ENCODE measurements at regions not wholly inside any gene's neighbourhood (a gene's known extent, or its start where the extent isn't known, plus 50 kb on each side); places are given as distances from the start of the nearest gene placed in this dataset.
A peak's percentile ranks its signal among the peaks of the same experiment; 100 is the strongest.

- peaks cover 13% of the 10 kb centered on the region for H3K9me3 ChIP-seq
- H3K4me1 ChIP-seq: peaks cover 60% of the 10 kb centered on the region
- peak overlapping the region; percentile 89 for H3K4me2 ChIP-seq
- no peaks in the 10 kb centered on the region for H3K27me3 ChIP-seq
- H3K4me3 ChIP-seq: no peak overlapping the region
- TF ChIP-seq Cebpa-rat (IDR thresholded peaks at IDR 0.05): no peak
- H3K9ac ChIP-seq: no peak overlapping the region
- H3K36me3 ChIP-seq: no peaks in the 10 kb centered on the region
- no peaks in the 10 kb centered on the region for H4K20me1 ChIP-seq
- H3K27ac ChIP-seq: peak overlapping the region; percentile 72
Observed at GRCh38 chr13:111461445-111462149, 141.2 kb downstream of the TEX29 start.

GRCh38 chr13:111462221-111462764 is 141.9 kb downstream of the TEX29 start:
- H3K4me2 ChIP-seq: peak overlapping the region; percentile 89
- H3K4me3 ChIP-seq: no peak overlapping the region
- no peak overlapping the region for H3K9ac ChIP-seq
- peaks cover 60% of the 10 kb centered on the region for H3K4me1 ChIP-seq
- peak overlapping the region; percentile 50; the same call in 1 of the 2 replicates for H3K27ac ChIP-seq
- TF ChIP-seq Cebpa-rat (IDR thresholded peaks at IDR 0.05): no peak
- no peaks in the 10 kb centered on the region for H3K27me3 ChIP-seq
- peaks cover 6% of the 10 kb centered on the region; the same call in 1 of the 2 replicates for H3K9me3 ChIP-seq
- H4K20me1 ChIP-seq: no peaks in the 10 kb centered on the region
- H3K36me3 ChIP-seq: no peaks in the 10 kb centered on the region

GRCh38 chr13:111462944-111463343 is 142.5 kb downstream of the TEX29 start:
- Histone ChIP-seq H3K36me3 (no peaks in the 10 kb centered on the region), H3K4me2 (peak overlapping the region; percentile 89), H3K27me3 (no peaks in the 10 kb centered on the region), H3K9me3 (no peaks in the 10 kb centered on the region; the same call in 1 of the 2 replicates), H3K27ac (peak overlapping the region; percentile 50; the same call in 1 of the 2 replicates), H3K4me3 (no peak overlapping the region), H3K4me1 (peaks cover 58% of the 10 kb centered on the region), H3K9ac (no peak overlapping the region), H4K20me1 (no peaks in the 10 kb centered on the region)
- TF ChIP-seq Cebpa-rat (IDR thresholded peaks at IDR 0.05): no peak

- H3K4me1 ChIP-seq: peaks cover 47% of the 10 kb centered on the region
- H3K9ac ChIP-seq: no peak overlapping the region
- no peaks in the 10 kb centered on the region; the same call in 1 of the 2 replicates for H3K9me3 ChIP-seq
Observed at GRCh38 chr13:111467111-111467890, 146.9 kb downstream of the TEX29 start.

GRCh38 chr13:111468037-111468959 is 147.9 kb downstream of the TEX29 start:
- TF ChIP-seq Cebpa-rat (IDR thresholded peaks at IDR 0.05): no peak

More at GRCh38 chr13:111467111-111467890, 146.9 kb downstream of the TEX29 start:
- H3K4me3 ChIP-seq: no peak overlapping the region
- no peaks in the 10 kb centered on the region for H3K27me3 ChIP-seq
- no peaks in the 10 kb centered on the region for H4K20me1 ChIP-seq
- no peak for TF ChIP-seq Cebpa-rat (IDR thresholded peaks at IDR 0.05)
- H3K36me3 ChIP-seq: no peaks in the 10 kb centered on the region
- H3K4me2 ChIP-seq: no peak overlapping the region
- H3K27ac ChIP-seq: no peak overlapping the region

GRCh38 chr13:111469450-111469849 is 149.0 kb downstream of the TEX29 start:
- Histone ChIP-seq H3K27me3 (no peaks in the 10 kb centered on the region), H3K4me2 (peak overlapping the region; percentile 73), H4K20me1 (no peaks in the 10 kb centered on the region)

More at GRCh38 chr13:111468037-111468959, 147.9 kb downstream of the TEX29 start:
- no peak overlapping the region for H3K9ac ChIP-seq
- H3K36me3 ChIP-seq: no peaks in the 10 kb centered on the region
- no peaks in the 10 kb centered on the region; the same call in 1 of the 2 replicates for H3K9me3 ChIP-seq
- no peaks in the 10 kb centered on the region for H4K20me1 ChIP-seq
- H3K27me3 ChIP-seq: no peaks in the 10 kb centered on the region
- H3K4me2 ChIP-seq: no peak overlapping the region
- H3K4me1 ChIP-seq: peaks cover 47% of the 10 kb centered on the region
- H3K27ac ChIP-seq: no peak overlapping the region; the same call in 1 of the 2 replicates
- H3K4me3 ChIP-seq: no peak overlapping the region

GRCh38 chr13:111469916-111470506 is 149.6 kb downstream of the TEX29 start:
- Histone ChIP-seq H3K27ac (peak overlapping the region; percentile 50), H3K4me3 (no peak overlapping the region), H3K4me2 (peak overlapping the region; percentile 73), H3K9ac (no peak overlapping the region), H3K27me3 (no peaks in the 10 kb centered on the region), H3K4me1 (peaks cover 48% of the 10 kb centered on the region), H3K36me3 (no peaks in the 10 kb centered on the region), H3K9me3 (no peaks in the 10 kb centered on the region; the same call in 1 of the 2 replicates), H4K20me1 (no peaks in the 10 kb centered on the region)
- TF ChIP-seq Cebpa-rat (IDR thresholded peaks at IDR 0.05): no peak

More at GRCh38 chr13:111469450-111469849, 149.0 kb downstream of the TEX29 start:
- Histone ChIP-seq H3K27ac (no peak overlapping the region; the same call in 1 of the 2 replicates), H3K4me3 (no peak overlapping the region), H3K36me3 (no peaks in the 10 kb centered on the region), H3K9me3 (no peaks in the 10 kb centered on the region; the same call in 1 of the 2 replicates), H3K9ac (no peak overlapping the region), H3K4me1 (peaks cover 48% of the 10 kb centered on the region)
- no peak for TF ChIP-seq Cebpa-rat (IDR thresholded peaks at IDR 0.05)

GRCh38 chr13:111470933-111471332 is 150.5 kb downstream of the TEX29 start:
- peaks cover 48% of the 10 kb centered on the region for H3K4me1 ChIP-seq
- no peaks in the 10 kb centered on the region for H3K36me3 ChIP-seq
- H4K20me1 ChIP-seq: no peaks in the 10 kb centered on the region
- no peak overlapping the region for H3K27ac ChIP-seq
- H3K4me3 ChIP-seq: no peak overlapping the region
- peak overlapping the region; percentile 73 for H3K4me2 ChIP-seq
- H3K9me3 ChIP-seq: no peaks in the 10 kb centered on the region; the same call in 1 of the 2 replicates
- H3K9ac ChIP-seq: no peak overlapping the region
- no peaks in the 10 kb centered on the region for H3K27me3 ChIP-seq
- no peak for TF ChIP-seq Cebpa-rat (IDR thresholded peaks at IDR 0.05)
